Testis (tissue), 2 donors: ENCODE measurements at regions not wholly inside any gene's neighbourhood (a gene's known extent, or its start where the extent isn't known, plus 50 kb on each side); places are given as distances from the start of the nearest gene placed in this dataset.
"Not testable (repeated sequence)": the region's sequence is repeated elsewhere in the genome, so short reads cannot be mapped to it uniquely, and the experiment has no call there.

ENCODE experiments used
- DNase-seq: peaks from one replicate; pipeline ENCODE4 v3.0.0-alpha.2; 2019
- H3K27ac ChIP-seq, 2 donors: fragments of 200-600 bp; sonication (generic); one replicate each; pipeline ENCODE4 v1.5.1; 2019
- H3K27me3 ChIP-seq: fragments of 200-600 bp; sonication (generic); one replicate; pipeline ENCODE4 v1.5.1; 2019
- H3K36me3 ChIP-seq: fragments of 200-600 bp; sonication (generic); one replicate; pipeline ENCODE4 v1.5.1; 2017; ENCODE audit warnings: low read depth; ENCODE audit errors: missing control alignments
- H3K4me1 ChIP-seq: fragments of 200-600 bp; sonication (generic); one replicate; pipeline ENCODE4 v1.5.1; 2019
- H3K4me3 ChIP-seq, 2 donors: fragments of 200-600 bp; sonication (generic); one replicate each; pipeline ENCODE4 v1.5.1; 2017 to 2019
- H3K9me3 ChIP-seq: fragments of 200-600 bp; sonication (generic); one replicate; pipeline ENCODE4 v1.5.1; 2017
- POLR2A ChIP-seq: fragments of 450-650 bp; IDR thresholded peaks from one replicate; pipeline ENCODE4 v1.6.1; 2017; ENCODE audit warnings: antibody characterized with exemption, mild to moderate bottlenecking, moderate library complexity
- WGBS, 2 donors: methylation state at CpG; one replicate each; pipeline ENCODE4 v1.1.5; 2018; 5-methylcytosine and 5-hydroxymethylcytosine counted together
- intact Hi-C: fragments of 100-400 bp; cut with DNase I; formaldehyde crosslinking; loops from one replicate; pipeline ENCODE4 v1.15.1; 2023; ENCODE audit warnings: low total_unique reads
- TF ChIP-seq, protein P1 (sequence below), 3 experiments: fragments of 450-650 bp in 2 of 3; fragments of 200-600 bp in 1 of 3; sonication (generic) in 1 of 3; IDR thresholded peaks; one replicate each; pipeline ENCODE4 v1.5.1; 2016 to 2019; ENCODE audit warnings: antibody characterized with exemption in 3 of 3, mild to moderate bottlenecking in 2 of 3, moderate library complexity in 1 of 3

DNA sequence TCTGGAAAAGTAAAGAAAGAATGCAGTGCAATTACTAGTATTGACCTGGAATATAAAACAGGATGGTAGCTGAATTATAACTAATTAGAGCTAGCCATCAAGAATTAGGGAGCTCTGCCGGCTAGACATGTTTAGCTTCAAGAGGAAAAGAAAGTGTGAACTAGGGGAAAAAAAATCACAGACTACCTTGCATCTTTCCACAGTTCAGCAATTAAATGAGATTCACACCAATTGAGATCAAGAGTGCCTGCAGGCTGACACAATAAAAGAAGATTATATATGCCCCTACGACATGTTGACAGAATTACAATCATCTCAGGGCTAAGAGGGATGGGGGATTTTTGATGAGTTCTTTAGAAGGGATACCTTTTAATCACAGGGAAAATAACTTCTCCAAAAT is 303.3 kb upstream of the CELF2 start:
- TF ChIP-seq POLR2A, result no peak
- TF ChIP-seq, protein P1, sequence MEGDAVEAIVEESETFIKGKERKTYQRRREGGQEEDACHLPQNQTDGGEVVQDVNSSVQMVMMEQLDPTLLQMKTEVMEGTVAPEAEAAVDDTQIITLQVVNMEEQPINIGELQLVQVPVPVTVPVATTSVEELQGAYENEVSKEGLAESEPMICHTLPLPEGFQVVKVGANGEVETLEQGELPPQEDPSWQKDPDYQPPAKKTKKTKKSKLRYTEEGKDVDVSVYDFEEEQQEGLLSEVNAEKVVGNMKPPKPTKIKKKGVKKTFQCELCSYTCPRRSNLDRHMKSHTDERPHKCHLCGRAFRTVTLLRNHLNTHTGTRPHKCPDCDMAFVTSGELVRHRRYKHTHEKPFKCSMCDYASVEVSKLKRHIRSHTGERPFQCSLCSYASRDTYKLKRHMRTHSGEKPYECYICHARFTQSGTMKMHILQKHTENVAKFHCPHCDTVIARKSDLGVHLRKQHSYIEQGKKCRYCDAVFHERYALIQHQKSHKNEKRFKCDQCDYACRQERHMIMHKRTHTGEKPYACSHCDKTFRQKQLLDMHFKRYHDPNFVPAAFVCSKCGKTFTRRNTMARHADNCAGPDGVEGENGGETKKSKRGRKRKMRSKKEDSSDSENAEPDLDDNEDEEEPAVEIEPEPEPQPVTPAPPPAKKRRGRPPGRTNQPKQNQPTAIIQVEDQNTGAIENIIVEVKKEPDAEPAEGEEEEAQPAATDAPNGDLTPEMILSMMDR (IDR thresholded peaks at IDR 0.05), result no peak
- no peaks in the 10 kb centered on the region for H3K27me3 ChIP-seq
- H3K36me3 ChIP-seq, result no peaks in the 10 kb centered on the region
- H3K9me3 ChIP-seq, result no peaks in the 10 kb centered on the region
- H3K4me1 ChIP-seq, result no peaks in the 10 kb centered on the region
- H3K4me3 ChIP-seq, result no peak overlapping the region
- 81 to 85% methylated on average over 2 of the region's 2 CpGs for WGBS, 2 donors
- intact Hi-C loops, result no loop called here
- no peak for DNase-seq
- no peak overlapping the region for H3K27ac ChIP-seq

DNA sequence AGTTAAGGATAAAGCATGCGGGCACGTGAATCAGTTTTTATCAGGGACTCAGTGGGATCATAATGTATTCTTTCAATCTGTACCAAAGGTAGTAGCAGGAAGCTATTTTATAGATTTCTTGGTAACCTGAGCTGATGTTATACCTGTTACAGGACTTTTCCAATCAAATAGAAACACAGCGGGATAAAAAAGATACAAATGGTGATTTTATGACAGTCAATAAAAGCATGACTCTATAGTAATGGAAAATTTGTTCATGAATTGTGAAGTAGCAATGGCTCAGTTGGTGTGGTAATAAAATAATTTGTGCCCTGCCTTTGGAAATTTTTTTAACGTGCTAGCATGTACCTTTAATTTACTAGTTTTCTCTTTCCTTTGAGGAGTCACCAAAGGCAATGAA is 300.7 kb upstream of the CELF2 start:
- Histone ChIP-seq H3K27me3 (no peaks in the 10 kb centered on the region), H3K9me3 (no peaks in the 10 kb centered on the region), H3K4me3 (no peak overlapping the region), H3K4me1 (no peaks in the 10 kb centered on the region), H3K27ac (no peak overlapping the region), H3K36me3 (no peaks in the 10 kb centered on the region)
- 88 to 93% methylated on average over 4 of the region's 4 CpGs for WGBS, 2 donors
- DNase-seq, result no peak
- TF ChIP-seq, protein P1 (IDR thresholded peaks at IDR 0.05), result no peak
- TF ChIP-seq POLR2A, result no peak
- intact Hi-C loops, result no loop called here

DNA sequence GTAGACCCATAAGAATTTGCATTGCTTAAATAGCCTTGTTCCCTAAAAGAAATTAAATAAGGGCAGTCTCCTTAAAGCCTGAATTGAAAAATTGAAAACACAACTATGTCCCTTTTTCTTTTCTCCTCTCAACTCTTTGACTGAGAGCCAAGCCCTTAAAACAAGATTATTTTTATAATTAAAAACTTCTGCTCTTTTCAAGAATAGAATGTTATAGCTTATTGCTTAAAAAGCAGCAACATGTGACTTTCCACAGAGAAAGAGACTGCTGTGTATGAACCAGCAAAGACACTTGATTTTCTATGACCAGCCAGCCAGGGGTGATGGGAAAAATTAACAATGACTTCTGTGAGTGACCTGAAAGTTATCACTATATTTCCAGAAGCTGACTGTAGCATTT is 295.2 kb upstream of the CELF2 start:
- DNase-seq, result no peak
- H3K27me3 ChIP-seq, result no peaks in the 10 kb centered on the region
- H3K36me3 ChIP-seq, result no peaks in the 10 kb centered on the region
- H3K4me3 ChIP-seq, result no peak overlapping the region
- H3K9me3 ChIP-seq, result no peaks in the 10 kb centered on the region
- H3K27ac ChIP-seq, result no peak overlapping the region
- H3K4me1 ChIP-seq, result no peaks in the 10 kb centered on the region
- TF ChIP-seq, protein P1 (IDR thresholded peaks at IDR 0.05), result no peak
- TF ChIP-seq POLR2A, result no peak
- intact Hi-C loops, result no loop called here

DNA sequence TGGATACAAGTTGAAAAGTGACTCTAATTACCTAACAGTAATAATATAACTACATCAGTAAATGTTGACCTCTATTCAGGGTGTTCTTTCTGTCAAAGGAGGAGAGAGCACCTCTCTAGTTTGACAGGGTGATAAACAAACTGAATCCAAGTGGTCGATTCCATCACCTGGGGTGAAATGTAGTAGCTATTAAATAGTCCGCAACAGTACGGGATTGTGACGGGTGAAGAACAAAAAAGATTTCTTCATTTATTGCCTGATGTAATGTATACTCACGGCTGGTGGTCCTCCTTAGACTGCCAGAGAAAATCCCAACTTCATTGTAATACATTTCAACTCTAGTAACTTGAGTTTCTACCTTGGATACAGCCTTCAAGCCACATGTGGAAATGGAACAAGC is 292.5 kb upstream of the CELF2 start:
- no peaks in the 10 kb centered on the region for H3K36me3 ChIP-seq
- H3K4me1 ChIP-seq, result no peaks in the 10 kb centered on the region
- H3K4me3 ChIP-seq, result no peak overlapping the region
- H3K27ac ChIP-seq, result no peak overlapping the region
- intact Hi-C loops, result no loop called here
- no peak for TF ChIP-seq POLR2A
- TF ChIP-seq, protein P1 (IDR thresholded peaks at IDR 0.05), result no peak
- 84 to 91% methylated on average over 5 of the region's 5 CpGs for WGBS, 2 donors
- DNase-seq, result no peak
- H3K9me3 ChIP-seq, result no peaks in the 10 kb centered on the region
- no peaks in the 10 kb centered on the region for H3K27me3 ChIP-seq

DNA sequence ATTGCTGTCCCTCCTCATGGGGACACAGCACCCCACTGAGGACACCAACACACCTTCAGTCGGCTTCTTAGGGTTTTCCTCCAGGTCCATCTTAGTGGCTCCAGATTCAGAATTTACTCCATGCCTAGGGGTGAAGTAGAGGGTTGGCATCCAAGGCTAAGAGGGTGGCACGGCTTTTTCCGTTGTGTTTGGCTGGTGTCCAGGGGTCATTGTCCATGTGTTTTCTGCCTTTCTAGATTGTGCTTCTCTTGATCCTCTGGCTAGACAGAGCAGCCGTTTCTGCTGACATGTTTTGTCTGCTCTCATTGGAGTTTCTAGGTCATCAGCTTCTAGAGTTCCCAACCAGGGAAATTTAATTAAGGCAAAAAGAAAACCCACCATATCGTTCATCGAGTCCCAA is 291.6 kb upstream of the CELF2 start:
- no peak for DNase-seq

DNA sequence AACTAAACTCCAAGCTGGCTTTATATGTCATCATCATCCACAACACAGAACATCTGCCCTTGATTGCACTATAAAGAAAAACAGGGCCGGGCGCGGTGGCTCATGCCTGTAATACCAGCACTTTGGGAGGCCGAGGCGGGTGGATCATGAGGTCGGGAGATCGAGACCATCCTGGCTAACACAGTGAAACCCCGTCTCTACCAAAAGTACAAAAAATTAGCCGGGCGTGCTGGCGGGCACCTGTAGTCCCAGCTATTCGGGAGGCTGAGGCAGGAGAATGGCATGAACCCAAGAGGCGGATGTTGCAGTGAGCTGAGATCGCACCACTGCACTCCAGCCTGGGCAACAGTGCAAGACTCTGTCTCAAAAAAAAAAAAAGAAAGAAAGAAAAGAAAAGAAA is 290.3 kb upstream of the CELF2 start:
- H3K4me1 ChIP-seq, intact Hi-C loops, H3K9me3 ChIP-seq, H3K36me3 ChIP-seq, H3K27me3 ChIP-seq, DNase-seq, H3K4me3 ChIP-seq, H3K27ac ChIP-seq: not testable (repeated sequence)
- WGBS, 2 donors, result 84 to 89% methylated on average over 14 of the region's 14 CpGs

More for the DNA sequence above, 291.6 kb upstream of the CELF2 start:
- WGBS, 2 donors, result 69 to 74% methylated on average over 6 of the region's 6 CpGs
- TF ChIP-seq POLR2A, result no peak
- TF ChIP-seq, protein P1 (IDR thresholded peaks at IDR 0.05), result no peak
- no peaks in the 10 kb centered on the region for H3K36me3 ChIP-seq
- H3K4me1 ChIP-seq, result no peaks in the 10 kb centered on the region
- H3K9me3 ChIP-seq, result no peaks in the 10 kb centered on the region
- H3K27ac ChIP-seq, result no peak overlapping the region
- H3K27me3 ChIP-seq, result no peaks in the 10 kb centered on the region
- intact Hi-C loops, result no loop called here
- no peak overlapping the region for H3K4me3 ChIP-seq
